HCT116 (cell line): ENCODE measurements at regions not wholly inside any gene's neighbourhood (a gene's known extent, or its start where the extent isn't known, plus 50 kb on each side); places are given as distances from the start of the nearest gene placed in this dataset.

Source experiments
- ATAC-seq: fragments of 200-7000 bp; cut with Tn5 transposase; 2 replicates; pipeline ENCODE4 v1.9.1; 2020; ENCODE audit warnings: mild to moderate bottlenecking, moderate library complexity
- BruUV-seq: library from RNA; stranded (reverse); fragments of 400-500 nt; replicated peaks from 2 replicates; lab custom pipeline; 2021; lab: Mats Ljungman, UMichigan
- CTCF ChIA-PET: fragments of 300-600 bp; sonication (Branson Sonifier 250); formaldehyde crosslinking; loops from one replicate; lab custom pipeline; 2021; ENCODE audit warnings: antibody characterized with exemption; lab: Charles Lee
- POLR2A ChIA-PET: fragments of 300-600, 350-600 bp; sonication (Branson Sonifier 250); formaldehyde crosslinking; loops from one replicate; lab custom pipeline; 2021; ENCODE audit warnings: antibody characterized with exemption; lab: Charles Lee
- RAD21 ChIA-PET, 2 experiments: fragments of 300-600 bp; sonication (Branson Sonifier 250); formaldehyde crosslinking; loops; one replicate each; lab custom pipeline; 2023; ENCODE audit warnings: low total read pairs in 2 of 2; ENCODE audit not compliant: uncharacterized antibody in 2 of 2, unreplicated experiment in 2 of 2, low non-redundant PET in 1 of 2; lab: Charles Lee
- DNase-seq: peaks from one replicate; pipeline ENCODE4 v3.0.0-alpha.2; 2010; ENCODE audit warnings: low read depth, low spot score
- H2AFZ ChIP-seq: fragments of 200-600 bp; shearing (Covaris generic), sonication (generic); 2 replicates; pipeline ENCODE4 v1.6.1; 2017; ENCODE audit warnings: low read depth, mixed run types, mixed read lengths, antibody characterized with exemption, low read length; ENCODE audit not compliant: poor library complexity, severe bottlenecking
- H3K27ac ChIP-seq: 2 replicates; pipeline ENCODE4 v1.5.1; 2012; ENCODE audit warnings: low read depth, low read length
- H3K27me3 ChIP-seq: fragments of 200-600 bp; sonication (generic); 2 replicates; pipeline ENCODE4 v1.6.1; 2016; ENCODE audit warnings: mixed run types, low read length, mixed read lengths; ENCODE audit not compliant: insufficient read depth
- H3K36me3 ChIP-seq, 2 experiments: fragments of 200-500 bp in 1 of 2; fragments of 200-600 bp in 1 of 2; sonication (Bioruptor generic) in 1 of 2; sonication (generic) in 1 of 2; 2 replicates each; pipeline versions ENCODE4 v1.5.1 to v1.6.1; 2014 to 2016; ENCODE audit warnings: low read length in 2 of 2, inconsistent platforms in 1 of 2, mixed read lengths in 1 of 2, mixed run types in 1 of 2; ENCODE audit not compliant: insufficient read depth in 2 of 2, control insufficient read depth in 1 of 2
- H3K4me1 ChIP-seq, 2 experiments: fragments of 200-600 bp in 1 of 2; sonication (generic) in 1 of 2; 2 replicates each; pipeline versions ENCODE4 v1.5.1 to v1.6.1; 2012 to 2017; ENCODE audit warnings: low read length in 2 of 2, inconsistent platforms in 1 of 2, mild to moderate bottlenecking in 1 of 2, mixed read lengths in 1 of 2, mixed run types in 1 of 2, moderate library complexity in 1 of 2; ENCODE audit not compliant: insufficient read depth in 2 of 2, control insufficient read depth in 1 of 2
- H3K4me2 ChIP-seq: fragments of 200-600 bp; sonication (generic); 2 replicates; pipeline ENCODE4 v1.6.1; 2017; ENCODE audit warnings: mixed run types, low read length, mixed read lengths
- H3K4me3 ChIP-seq, 2 experiments: fragments of 200-600 bp in 1 of 2; sonication (generic) in 1 of 2; replicated peaks in 1 of 2; 2 replicates each; pipeline ENCODE4 v1.5.1; 2011 to 2016; ENCODE audit warnings: low read length in 2 of 2, control low read depth in 1 of 2, low read depth in 1 of 2, mild to moderate bottlenecking in 1 of 2, mixed read lengths in 1 of 2, mixed run types in 1 of 2
- H3K79me2 ChIP-seq: fragments of 200-600 bp; sonication (generic); 2 replicates; pipeline ENCODE4 v1.6.1; 2017; ENCODE audit warnings: mild to moderate bottlenecking, mixed run types, low read length, moderate library complexity, mixed read lengths; ENCODE audit not compliant: insufficient read depth
- H3K9ac ChIP-seq: fragments of 200-600 bp; sonication (generic); 2 replicates; pipeline ENCODE4 v1.6.1; 2016; ENCODE audit warnings: low read length, mixed read lengths
- H3K9me2 ChIP-seq: fragments of 200-600 bp; sonication (generic), shearing (Covaris generic); 2 replicates; pipeline ENCODE4 v1.6.1; 2017; ENCODE audit warnings: mixed run types, mild to moderate bottlenecking, moderate library complexity; ENCODE audit not compliant: insufficient read depth
- H3K9me3 ChIP-seq, 2 experiments: fragments of 200-500 bp in 1 of 2; fragments of 200-600 bp in 1 of 2; sonication (Bioruptor generic) in 1 of 2; sonication (generic) in 1 of 2; 2 replicates each; pipeline ENCODE4 v1.6.1; 2014 to 2017; ENCODE audit warnings: low read length in 2 of 2, mixed read lengths in 2 of 2, inconsistent platforms in 1 of 2, low read depth in 1 of 2, mild to moderate bottlenecking in 1 of 2, mixed run types in 1 of 2, moderate library complexity in 1 of 2; ENCODE audit not compliant: control insufficient read depth in 1 of 2, insufficient read depth in 1 of 2
- H4K20me1 ChIP-seq: fragments of 200-600 bp; sonication (generic), shearing (Covaris generic); 2 replicates; pipeline ENCODE4 v1.6.1; 2017; ENCODE audit warnings: mixed run types, mild to moderate bottlenecking, moderate library complexity; ENCODE audit not compliant: insufficient read depth
- CBX3 ChIP-seq: IDR thresholded peaks from 2 replicates; pipeline ENCODE4 v1.6.1; 2012; ENCODE audit warnings: low read depth
- EGR1 ChIP-seq: IDR thresholded peaks from 2 replicates; pipeline ENCODE4 v1.6.1; 2012; ENCODE audit warnings: low read depth
- ELF1 ChIP-seq: IDR thresholded peaks from 2 replicates; pipeline ENCODE4 v1.6.1; 2012; ENCODE audit warnings: low read depth, borderline replicate concordance
- EZH2phosphoT487 ChIP-seq: fragments of 200-600 bp; IDR thresholded peaks from 2 replicates; pipeline ENCODE4 v1.6.1; 2018; ENCODE audit warnings: antibody characterized with exemption, borderline replicate concordance
- POLR2AphosphoS5 ChIP-seq: IDR thresholded peaks from 2 replicates; pipeline ENCODE4 v1.6.1; 2011; ENCODE audit warnings: mild to moderate bottlenecking, low read depth, low read length, moderate library complexity
- RAD21 ChIP-seq: IDR thresholded peaks from 2 replicates; pipeline ENCODE4 v1.6.1; 2012; ENCODE audit warnings: low read depth, mild to moderate bottlenecking
- SIN3A ChIP-seq: IDR thresholded peaks from 2 replicates; pipeline ENCODE4 v1.6.1; 2012; ENCODE audit warnings: low read depth
- SP1 ChIP-seq: IDR thresholded peaks from 2 replicates; pipeline ENCODE4 v1.6.1; 2012; ENCODE audit warnings: low read depth
- YY1 ChIP-seq: IDR thresholded peaks from 2 replicates; pipeline ENCODE4 v1.6.1; 2011; ENCODE audit warnings: low read length, low read depth, moderate library complexity, mild to moderate bottlenecking; ENCODE audit not compliant: insufficient replicate concordance; ENCODE audit errors: extremely low read depth
- ZNF274 ChIP-seq: fragments of 200-500 bp; sonication (Bioruptor generic); IDR thresholded peaks from 2 replicates; pipeline ENCODE4 v1.6.1; 2014; ENCODE audit warnings: mild to moderate bottlenecking, low read depth, low read length, inconsistent platforms
- intact Hi-C: fragments of 100-400 bp; cut with micrococcal nuclease; formaldehyde crosslinking; loops from 2 replicates; pipeline ENCODE4 v1.10.0; 2022
- TF ChIP-seq, protein P1 (sequence below): IDR thresholded peaks from 2 replicates; pipeline ENCODE4 v1.6.1; 2012
- TF ChIP-seq, protein P2 (sequence below), 3 experiments: fragments of 200-600 bp in 1 of 3; sonication (generic) in 1 of 3; IDR thresholded peaks in 2 of 3; conservative IDR thresholded peaks in 1 of 3; 2 replicates each; pipeline ENCODE4 v1.5.1; 2012 to 2017; ENCODE audit warnings: low read depth in 2 of 3, low read length in 2 of 3, antibody characterized with exemption in 1 of 3, borderline replicate concordance in 1 of 3, control low read depth in 1 of 3, mild to moderate bottlenecking in 1 of 3, mixed read lengths in 1 of 3, mixed run types in 1 of 3, moderate library complexity in 1 of 3; ENCODE audit not compliant: insufficient read depth in 1 of 3
- TF ChIP-seq, protein P3 (sequence below): IDR thresholded peaks from 2 replicates; pipeline ENCODE4 v1.6.1; 2011; ENCODE audit warnings: mild to moderate bottlenecking, low read length, moderate library complexity; ENCODE audit not compliant: insufficient replicate concordance; ENCODE audit errors: extremely low read depth
- TF ChIP-seq, protein P4 (sequence below): IDR thresholded peaks from 2 replicates; pipeline ENCODE4 v1.6.1; 2012; ENCODE audit warnings: low read depth

DNA sequence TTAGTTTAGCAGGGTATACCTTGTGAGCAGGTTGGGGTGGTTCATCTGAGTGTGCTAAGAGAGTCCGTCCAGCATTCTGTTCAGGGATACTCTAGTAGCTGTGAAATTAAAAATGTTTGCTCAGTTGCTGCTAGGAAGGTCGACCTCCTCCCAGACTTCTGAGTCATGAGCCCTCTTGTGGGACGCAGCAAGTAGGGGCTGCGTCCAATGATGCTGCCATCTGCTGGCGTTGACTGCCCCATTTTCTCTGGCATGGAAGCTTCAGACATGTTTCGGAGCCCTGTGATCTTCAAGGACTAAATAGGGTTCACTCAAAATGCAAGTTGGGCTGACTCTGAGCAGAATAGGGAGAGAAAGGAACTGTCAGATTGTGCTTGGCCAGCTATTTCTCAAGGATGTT is 201.0 kb upstream of the ARSJ start:
- Histone ChIP-seq H3K9me2 (no peaks in the 10 kb centered on the region), H3K9me3 (0 out of 4 replicates have a peak, but pooled peaks cover 0 to 3% of the 10 kb centered on the region in 2 experiments), H3K4me3 (no peak overlapping the region), H3K27me3 (no peaks in the 10 kb centered on the region), H3K4me1 (no peaks in the 10 kb centered on the region; a peak in 1 of 4 replicates), H3K9ac (no peak overlapping the region), H3K36me3 (no peaks in the 10 kb centered on the region), H2AFZ (peak overlapping the region; percentile 83), H3K79me2 (no peaks in the 10 kb centered on the region), H3K4me2 (no peak overlapping the region), H3K27ac (no peak overlapping the region), H4K20me1 (no peaks in the 10 kb centered on the region)
- RAD21 ChIA-PET = no interaction called here
- BruUV-seq = no TSS peak
- CTCF ChIA-PET = interaction anchor here (0.8 to 0.9 kb wide), 2 partner anchors 13 to 23 kb away, joined by 3 read pairs; no protein-coding TSS in a partner anchor
- peak; percentile 47 for DNase-seq
- ATAC-seq = peak; percentile 90
- intact Hi-C loops = loop anchor here (2.0 kb wide), 1 partner anchor 228 kb away; no protein-coding TSS in a partner anchor
- peak; percentile 54 for TF ChIP-seq RAD21
- no peak for TF ChIP-seq SP1
- TF ChIP-seq, protein P1, sequence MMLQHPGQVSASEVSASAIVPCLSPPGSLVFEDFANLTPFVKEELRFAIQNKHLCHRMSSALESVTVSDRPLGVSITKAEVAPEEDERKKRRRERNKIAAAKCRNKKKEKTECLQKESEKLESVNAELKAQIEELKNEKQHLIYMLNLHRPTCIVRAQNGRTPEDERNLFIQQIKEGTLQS = no peak
- peak; percentile 28 for TF ChIP-seq YY1
- no peak for TF ChIP-seq SIN3A
- TF ChIP-seq, protein P2, sequence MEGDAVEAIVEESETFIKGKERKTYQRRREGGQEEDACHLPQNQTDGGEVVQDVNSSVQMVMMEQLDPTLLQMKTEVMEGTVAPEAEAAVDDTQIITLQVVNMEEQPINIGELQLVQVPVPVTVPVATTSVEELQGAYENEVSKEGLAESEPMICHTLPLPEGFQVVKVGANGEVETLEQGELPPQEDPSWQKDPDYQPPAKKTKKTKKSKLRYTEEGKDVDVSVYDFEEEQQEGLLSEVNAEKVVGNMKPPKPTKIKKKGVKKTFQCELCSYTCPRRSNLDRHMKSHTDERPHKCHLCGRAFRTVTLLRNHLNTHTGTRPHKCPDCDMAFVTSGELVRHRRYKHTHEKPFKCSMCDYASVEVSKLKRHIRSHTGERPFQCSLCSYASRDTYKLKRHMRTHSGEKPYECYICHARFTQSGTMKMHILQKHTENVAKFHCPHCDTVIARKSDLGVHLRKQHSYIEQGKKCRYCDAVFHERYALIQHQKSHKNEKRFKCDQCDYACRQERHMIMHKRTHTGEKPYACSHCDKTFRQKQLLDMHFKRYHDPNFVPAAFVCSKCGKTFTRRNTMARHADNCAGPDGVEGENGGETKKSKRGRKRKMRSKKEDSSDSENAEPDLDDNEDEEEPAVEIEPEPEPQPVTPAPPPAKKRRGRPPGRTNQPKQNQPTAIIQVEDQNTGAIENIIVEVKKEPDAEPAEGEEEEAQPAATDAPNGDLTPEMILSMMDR (IDR thresholded peaks at IDR 0.05 in 2 of 3, conservative IDR thresholded peaks at IDR 0.05 in 1 of 3; ENCODE audit: borderline replicate concordance in 1 of 3, insufficient read depth in 1 of 3, low read depth in 2 of 3, low read length in 2 of 3) = peak; percentile 60 to 73 (median 72)
- TF ChIP-seq CBX3 = no peak
- TF ChIP-seq, protein P3, sequence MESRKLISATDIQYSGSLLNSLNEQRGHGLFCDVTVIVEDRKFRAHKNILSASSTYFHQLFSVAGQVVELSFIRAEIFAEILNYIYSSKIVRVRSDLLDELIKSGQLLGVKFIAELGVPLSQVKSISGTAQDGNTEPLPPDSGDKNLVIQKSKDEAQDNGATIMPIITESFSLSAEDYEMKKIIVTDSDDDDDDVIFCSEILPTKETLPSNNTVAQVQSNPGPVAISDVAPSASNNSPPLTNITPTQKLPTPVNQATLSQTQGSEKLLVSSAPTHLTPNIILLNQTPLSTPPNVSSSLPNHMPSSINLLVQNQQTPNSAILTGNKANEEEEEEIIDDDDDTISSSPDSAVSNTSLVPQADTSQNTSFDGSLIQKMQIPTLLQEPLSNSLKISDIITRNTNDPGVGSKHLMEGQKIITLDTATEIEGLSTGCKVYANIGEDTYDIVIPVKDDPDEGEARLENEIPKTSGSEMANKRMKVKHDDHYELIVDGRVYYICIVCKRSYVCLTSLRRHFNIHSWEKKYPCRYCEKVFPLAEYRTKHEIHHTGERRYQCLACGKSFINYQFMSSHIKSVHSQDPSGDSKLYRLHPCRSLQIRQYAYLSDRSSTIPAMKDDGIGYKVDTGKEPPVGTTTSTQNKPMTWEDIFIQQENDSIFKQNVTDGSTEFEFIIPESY = no peak
- TF ChIP-seq ZNF274 = no peak
- no peak for TF ChIP-seq EZH2phosphoT487
- no peak for TF ChIP-seq POLR2AphosphoS5
- TF ChIP-seq, protein P4, sequence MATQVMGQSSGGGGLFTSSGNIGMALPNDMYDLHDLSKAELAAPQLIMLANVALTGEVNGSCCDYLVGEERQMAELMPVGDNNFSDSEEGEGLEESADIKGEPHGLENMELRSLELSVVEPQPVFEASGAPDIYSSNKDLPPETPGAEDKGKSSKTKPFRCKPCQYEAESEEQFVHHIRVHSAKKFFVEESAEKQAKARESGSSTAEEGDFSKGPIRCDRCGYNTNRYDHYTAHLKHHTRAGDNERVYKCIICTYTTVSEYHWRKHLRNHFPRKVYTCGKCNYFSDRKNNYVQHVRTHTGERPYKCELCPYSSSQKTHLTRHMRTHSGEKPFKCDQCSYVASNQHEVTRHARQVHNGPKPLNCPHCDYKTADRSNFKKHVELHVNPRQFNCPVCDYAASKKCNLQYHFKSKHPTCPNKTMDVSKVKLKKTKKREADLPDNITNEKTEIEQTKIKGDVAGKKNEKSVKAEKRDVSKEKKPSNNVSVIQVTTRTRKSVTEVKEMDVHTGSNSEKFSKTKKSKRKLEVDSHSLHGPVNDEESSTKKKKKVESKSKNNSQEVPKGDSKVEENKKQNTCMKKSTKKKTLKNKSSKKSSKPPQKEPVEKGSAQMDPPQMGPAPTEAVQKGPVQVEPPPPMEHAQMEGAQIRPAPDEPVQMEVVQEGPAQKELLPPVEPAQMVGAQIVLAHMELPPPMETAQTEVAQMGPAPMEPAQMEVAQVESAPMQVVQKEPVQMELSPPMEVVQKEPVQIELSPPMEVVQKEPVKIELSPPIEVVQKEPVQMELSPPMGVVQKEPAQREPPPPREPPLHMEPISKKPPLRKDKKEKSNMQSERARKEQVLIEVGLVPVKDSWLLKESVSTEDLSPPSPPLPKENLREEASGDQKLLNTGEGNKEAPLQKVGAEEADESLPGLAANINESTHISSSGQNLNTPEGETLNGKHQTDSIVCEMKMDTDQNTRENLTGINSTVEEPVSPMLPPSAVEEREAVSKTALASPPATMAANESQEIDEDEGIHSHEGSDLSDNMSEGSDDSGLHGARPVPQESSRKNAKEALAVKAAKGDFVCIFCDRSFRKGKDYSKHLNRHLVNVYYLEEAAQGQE = no peak
- no peak for TF ChIP-seq ELF1
- TF ChIP-seq EGR1 = no peak
- POLR2A ChIA-PET = no interaction called here
